ENCODE measurements at regions not wholly inside any gene's neighbourhood (a gene's known extent, or its start where the extent isn't known, plus 50 kb on each side); places are given as distances from the start of the nearest gene placed in this dataset.

DNA sequence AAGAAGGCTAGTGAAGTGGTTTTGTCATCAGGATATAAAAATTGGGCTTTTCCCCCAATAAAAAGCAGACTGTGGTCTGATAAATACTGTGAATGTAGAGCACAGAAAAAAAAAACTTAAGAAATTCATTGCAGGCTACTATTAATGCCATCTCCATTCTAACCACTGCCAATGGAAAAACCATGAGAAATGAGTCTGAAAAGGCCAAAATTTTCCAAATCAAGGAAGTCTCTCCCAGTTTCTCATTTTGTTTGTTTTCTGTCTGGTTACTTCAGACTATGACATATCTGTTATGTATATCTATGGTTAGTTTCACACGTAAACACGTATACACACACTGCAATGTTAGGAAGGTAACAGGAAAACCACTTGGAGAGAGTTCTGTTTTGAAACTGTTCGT, 193.6 kb upstream of the TSC22D1 start:
- Histone ChIP-seq H3K4me3 (ENCODE audit: insufficient read depth, low read depth, low read length, poor library complexity, severe bottlenecking) (no peak overlapping the region), H3K4me1 (ENCODE audit: control insufficient read depth, insufficient read depth, low read length, poor library complexity, severe bottlenecking) (peaks cover 12% of the 10 kb centered on the region), H3K9me3 (ENCODE audit: control insufficient read depth, low read length) (no peaks in the 10 kb centered on the region), H3K27me3 (replicated peaks; ENCODE audit: control insufficient read depth, insufficient read depth, low read length, poor library complexity, severe bottlenecking) (no peaks in the 10 kb centered on the region), H3K36me3 (ENCODE audit: control insufficient read depth, insufficient read depth, low read length) (no peaks in the 10 kb centered on the region), H3K27ac (ENCODE audit: insufficient read depth, low read length, poor library complexity, severe bottlenecking) (no peak overlapping the region)
- DNase-seq = no peak

DNA sequence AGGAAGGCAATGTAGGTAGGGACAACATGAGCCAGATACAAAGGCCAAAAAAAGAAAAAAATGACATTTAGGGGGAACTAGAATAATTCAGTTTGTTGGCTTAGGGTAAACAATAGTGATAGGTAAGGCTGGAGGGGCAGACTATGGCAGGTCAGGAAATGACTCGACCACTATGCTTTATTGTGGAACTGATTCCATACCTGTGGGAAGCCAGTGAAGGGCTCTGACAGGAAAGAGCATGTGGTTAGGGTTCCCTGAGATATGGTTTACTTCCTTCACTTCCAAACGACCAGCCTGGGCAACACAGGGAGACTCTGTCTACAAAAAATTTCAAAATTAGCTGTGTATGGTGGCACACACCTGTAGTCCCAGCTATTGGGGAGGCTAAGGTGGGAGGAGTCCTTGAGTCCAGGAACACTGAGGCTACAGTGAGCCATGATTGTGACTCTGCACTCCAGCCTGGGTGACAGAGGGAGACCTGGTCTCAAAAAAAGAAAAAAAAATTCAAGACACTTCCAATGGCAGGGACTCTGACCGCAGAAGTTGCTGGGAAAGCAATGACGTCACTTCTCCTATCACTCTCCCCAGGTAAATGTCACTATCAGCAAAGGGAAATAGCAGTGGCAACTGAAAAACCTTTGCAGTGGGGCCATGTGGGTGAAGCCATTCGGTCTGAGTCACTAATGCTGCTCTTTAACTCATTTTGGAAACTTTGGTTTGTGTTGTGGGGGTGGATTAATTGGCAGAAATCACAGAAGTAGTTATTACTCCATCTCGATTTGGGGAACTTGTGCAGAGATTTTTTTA, 192.8 kb upstream of the TSC22D1 start:
- Histone ChIP-seq H3K4me3 (ENCODE audit: insufficient read depth, low read depth, low read length, poor library complexity, severe bottlenecking) (no peak overlapping the region), H3K9me3 (ENCODE audit: control insufficient read depth, low read length) (no peaks in the 10 kb centered on the region), H3K36me3 (ENCODE audit: control insufficient read depth, insufficient read depth, low read length) (no peaks in the 10 kb centered on the region), H3K27me3 (replicated peaks; ENCODE audit: control insufficient read depth, insufficient read depth, low read length, poor library complexity, severe bottlenecking) (no peaks in the 10 kb centered on the region), H3K4me1 (ENCODE audit: control insufficient read depth, insufficient read depth, low read length, poor library complexity, severe bottlenecking) (peaks cover 12% of the 10 kb centered on the region), H3K27ac (ENCODE audit: insufficient read depth, low read length, poor library complexity, severe bottlenecking) (no peak overlapping the region)
- DNase-seq = no peak

DNA sequence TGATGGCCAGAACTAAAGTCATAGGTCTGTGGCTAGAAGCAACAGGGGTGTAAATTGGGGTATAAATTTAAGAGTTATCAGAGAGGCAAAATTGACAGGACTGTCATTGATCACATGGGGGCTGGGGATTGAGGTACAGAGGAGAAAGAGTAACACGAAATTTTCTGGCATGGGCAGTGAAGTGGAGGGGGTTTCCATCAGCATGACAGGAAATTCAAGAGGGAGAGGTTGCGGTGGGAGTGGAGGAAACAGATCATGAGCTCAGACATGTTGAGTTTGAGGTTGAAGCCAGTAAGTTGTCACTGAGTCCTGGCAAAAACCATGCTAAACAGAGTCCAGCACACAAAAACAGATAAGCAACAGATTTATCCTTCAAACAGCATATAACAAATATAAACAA, 192.1 kb upstream of the TSC22D1 start:
- peaks cover 12% of the 10 kb centered on the region for H3K4me1 ChIP-seq (ENCODE audit: control insufficient read depth, insufficient read depth, low read length, poor library complexity, severe bottlenecking)
- H3K4me3 ChIP-seq (ENCODE audit: insufficient read depth, low read depth, low read length, poor library complexity, severe bottlenecking) = no peak overlapping the region
- no peak overlapping the region for H3K27ac ChIP-seq (ENCODE audit: insufficient read depth, low read length, poor library complexity, severe bottlenecking)
- DNase-seq = peak in 1 of 3 donors; percentile 4
- H3K36me3 ChIP-seq (ENCODE audit: control insufficient read depth, insufficient read depth, low read length) = no peaks in the 10 kb centered on the region
- H3K27me3 ChIP-seq (replicated peaks; ENCODE audit: control insufficient read depth, insufficient read depth, low read length, poor library complexity, severe bottlenecking) = no peaks in the 10 kb centered on the region
- no peaks in the 10 kb centered on the region for H3K9me3 ChIP-seq (ENCODE audit: control insufficient read depth, low read length)

DNA sequence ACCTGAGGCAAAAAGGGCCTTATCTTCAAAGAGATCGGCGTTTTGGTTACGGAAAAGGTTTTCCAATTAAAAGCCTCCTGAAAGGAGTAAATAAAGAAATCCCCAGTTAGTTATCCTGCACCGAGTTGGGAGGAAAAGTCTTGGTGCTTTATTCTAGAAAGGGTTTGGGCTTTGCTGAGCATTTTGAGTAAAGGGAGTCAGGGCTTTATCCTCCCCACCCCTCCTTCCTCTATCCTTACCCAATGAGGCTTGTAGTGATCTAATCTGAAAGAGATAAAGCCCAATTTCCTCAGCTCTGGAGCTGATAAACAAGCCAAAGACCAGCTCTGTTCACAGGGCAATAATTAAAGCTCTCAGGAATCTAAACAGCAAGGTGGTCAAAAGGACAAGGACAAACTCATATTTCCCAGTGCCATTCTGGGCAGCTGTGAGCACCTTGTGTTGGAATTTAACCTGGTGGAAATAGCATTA, 188.9 kb upstream of the TSC22D1 start:
- H3K4me1 ChIP-seq (ENCODE audit: control insufficient read depth, insufficient read depth, low read length, poor library complexity, severe bottlenecking) = peaks cover 11% of the 10 kb centered on the region
- H3K9me3 ChIP-seq (ENCODE audit: control insufficient read depth, low read length) = no peaks in the 10 kb centered on the region
- H3K36me3 ChIP-seq (ENCODE audit: control insufficient read depth, insufficient read depth, low read length) = no peaks in the 10 kb centered on the region
- DNase-seq = no peak
- H3K4me3 ChIP-seq (ENCODE audit: insufficient read depth, low read depth, low read length, poor library complexity, severe bottlenecking) = no peak overlapping the region
- H3K27ac ChIP-seq (ENCODE audit: insufficient read depth, low read length, poor library complexity, severe bottlenecking) = no peak overlapping the region
- H3K27me3 ChIP-seq (replicated peaks; ENCODE audit: control insufficient read depth, insufficient read depth, low read length, poor library complexity, severe bottlenecking) = no peaks in the 10 kb centered on the region

DNA sequence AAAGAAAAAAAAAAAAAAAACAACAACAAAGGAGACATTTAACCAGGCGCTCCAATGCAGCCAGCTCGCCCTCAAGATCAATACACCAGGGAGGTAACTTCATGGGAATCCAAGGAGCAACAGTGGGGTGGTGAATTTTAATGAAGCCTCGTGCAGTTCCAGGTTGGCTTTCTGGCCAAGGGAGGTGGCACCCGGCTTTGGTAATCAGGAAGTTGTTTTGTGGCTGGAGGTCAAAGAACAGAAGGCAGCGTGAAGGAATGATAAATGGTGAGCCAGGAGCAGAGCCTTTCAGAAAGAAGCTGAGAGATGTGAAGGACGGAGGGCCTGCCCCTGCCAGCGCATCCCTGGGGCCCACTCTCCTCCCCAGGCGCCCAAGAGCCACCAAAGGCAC, 188.2 kb upstream of the TSC22D1 start:
- Histone ChIP-seq H3K27ac (ENCODE audit: insufficient read depth, low read length, poor library complexity, severe bottlenecking) (no peak overlapping the region), H3K36me3 (ENCODE audit: control insufficient read depth, insufficient read depth, low read length) (no peaks in the 10 kb centered on the region), H3K4me1 (ENCODE audit: control insufficient read depth, insufficient read depth, low read length, poor library complexity, severe bottlenecking) (peaks cover 9% of the 10 kb centered on the region), H3K27me3 (replicated peaks; ENCODE audit: control insufficient read depth, insufficient read depth, low read length, poor library complexity, severe bottlenecking) (no peaks in the 10 kb centered on the region), H3K4me3 (ENCODE audit: insufficient read depth, low read depth, low read length, poor library complexity, severe bottlenecking) (no peak overlapping the region), H3K9me3 (ENCODE audit: control insufficient read depth, low read length) (no peaks in the 10 kb centered on the region)
- DNase-seq = no peak

DNA sequence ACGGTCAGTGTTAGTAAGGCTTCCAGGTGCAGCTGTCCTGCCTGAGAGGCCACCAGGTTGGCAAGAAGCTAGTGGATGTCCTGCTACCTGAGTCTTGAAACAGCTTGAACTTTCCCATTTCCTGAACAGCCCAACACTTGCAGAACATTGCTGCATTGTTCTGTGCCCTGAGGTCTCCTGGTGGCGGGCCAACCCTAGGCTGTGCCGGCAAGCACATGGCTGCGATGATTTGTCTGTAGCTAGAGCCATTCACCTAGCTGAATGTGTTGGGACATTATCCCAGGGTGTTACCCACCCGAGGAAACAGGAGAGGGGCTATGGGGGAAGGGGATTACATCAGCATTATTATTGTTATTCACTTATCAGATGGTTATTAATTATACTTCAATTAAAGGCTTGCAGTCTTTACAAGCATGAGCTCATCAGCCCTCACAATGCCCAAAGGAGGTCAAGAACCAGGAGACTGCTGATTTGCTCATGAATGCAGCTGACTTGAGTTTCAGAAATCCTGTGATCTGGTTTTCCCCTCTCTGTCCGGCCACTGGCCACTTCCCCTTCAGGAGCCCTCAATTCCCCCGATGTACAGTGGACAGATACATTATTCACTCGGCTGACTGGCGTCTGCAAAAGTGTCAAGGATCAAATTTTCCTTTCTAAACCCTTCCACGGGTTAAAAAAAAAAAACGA, 187.6 kb upstream of the TSC22D1 start:
- Histone ChIP-seq H3K9me3 (ENCODE audit: control insufficient read depth, low read length) (no peaks in the 10 kb centered on the region), H3K27me3 (replicated peaks; ENCODE audit: control insufficient read depth, insufficient read depth, low read length, poor library complexity, severe bottlenecking) (no peaks in the 10 kb centered on the region), H3K27ac (ENCODE audit: insufficient read depth, low read length, poor library complexity, severe bottlenecking) (no peak overlapping the region), H3K4me1 (ENCODE audit: control insufficient read depth, insufficient read depth, low read length, poor library complexity, severe bottlenecking) (peaks cover 5% of the 10 kb centered on the region), H3K4me3 (ENCODE audit: insufficient read depth, low read depth, low read length, poor library complexity, severe bottlenecking) (no peak overlapping the region), H3K36me3 (ENCODE audit: control insufficient read depth, insufficient read depth, low read length) (no peaks in the 10 kb centered on the region)
- DNase-seq = no peak

DNA sequence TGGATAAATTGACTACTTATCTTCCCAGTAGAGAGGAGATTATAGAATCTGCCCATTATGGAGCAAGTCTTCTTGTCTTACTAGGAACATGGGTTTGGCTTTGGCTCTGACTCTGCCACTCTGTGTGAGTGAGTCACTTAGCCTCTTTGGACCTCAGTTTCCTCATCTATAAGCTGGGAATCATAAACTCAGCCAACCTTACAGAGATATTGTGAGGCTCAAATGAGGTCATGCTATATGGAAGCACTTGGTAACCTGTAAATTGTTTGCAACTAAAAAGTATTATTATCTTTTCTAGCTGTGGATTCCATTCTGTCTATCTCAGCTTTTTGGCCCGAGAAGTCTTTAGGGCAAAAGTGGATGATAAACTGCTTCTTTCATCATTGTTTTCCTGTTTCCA, 186.8 kb upstream of the TSC22D1 start:
- DNase-seq = no peak
- Histone ChIP-seq H3K4me1 (ENCODE audit: control insufficient read depth, insufficient read depth, low read length, poor library complexity, severe bottlenecking) (no peaks in the 10 kb centered on the region), H3K9me3 (ENCODE audit: control insufficient read depth, low read length) (no peaks in the 10 kb centered on the region), H3K27ac (ENCODE audit: insufficient read depth, low read length, poor library complexity, severe bottlenecking) (no peak overlapping the region), H3K27me3 (replicated peaks; ENCODE audit: control insufficient read depth, insufficient read depth, low read length, poor library complexity, severe bottlenecking) (no peaks in the 10 kb centered on the region), H3K4me3 (ENCODE audit: insufficient read depth, low read depth, low read length, poor library complexity, severe bottlenecking) (no peak overlapping the region), H3K36me3 (ENCODE audit: control insufficient read depth, insufficient read depth, low read length) (no peaks in the 10 kb centered on the region)

DNA sequence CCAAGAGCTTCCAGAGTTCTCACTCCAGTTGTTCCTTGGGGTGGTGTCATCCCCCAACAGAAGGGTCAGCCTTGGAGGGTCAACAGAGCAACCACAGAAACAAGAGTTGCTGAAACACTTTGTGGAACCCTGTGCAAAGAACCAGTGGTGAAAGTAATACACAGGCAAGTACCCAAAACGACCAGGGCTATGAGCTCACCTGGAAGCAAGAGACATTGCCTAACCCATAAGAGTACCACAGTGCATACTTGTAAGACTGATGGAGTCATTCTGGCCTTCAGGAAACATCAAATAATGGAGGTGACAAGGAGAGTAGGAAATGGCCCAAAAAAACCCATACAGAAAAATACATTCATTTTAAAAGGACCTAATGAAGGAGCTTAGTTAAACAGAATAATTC, 184.3 kb upstream of the TSC22D1 start:
- Histone ChIP-seq H3K27me3 (replicated peaks; ENCODE audit: control insufficient read depth, insufficient read depth, low read length, poor library complexity, severe bottlenecking) (no peaks in the 10 kb centered on the region), H3K36me3 (ENCODE audit: control insufficient read depth, insufficient read depth, low read length) (no peaks in the 10 kb centered on the region), H3K9me3 (ENCODE audit: control insufficient read depth, low read length) (no peaks in the 10 kb centered on the region), H3K4me3 (ENCODE audit: insufficient read depth, low read depth, low read length, poor library complexity, severe bottlenecking) (no peak overlapping the region), H3K27ac (ENCODE audit: insufficient read depth, low read length, poor library complexity, severe bottlenecking) (no peak overlapping the region), H3K4me1 (ENCODE audit: control insufficient read depth, insufficient read depth, low read length, poor library complexity, severe bottlenecking) (no peaks in the 10 kb centered on the region)
- DNase-seq = no peak

DNA sequence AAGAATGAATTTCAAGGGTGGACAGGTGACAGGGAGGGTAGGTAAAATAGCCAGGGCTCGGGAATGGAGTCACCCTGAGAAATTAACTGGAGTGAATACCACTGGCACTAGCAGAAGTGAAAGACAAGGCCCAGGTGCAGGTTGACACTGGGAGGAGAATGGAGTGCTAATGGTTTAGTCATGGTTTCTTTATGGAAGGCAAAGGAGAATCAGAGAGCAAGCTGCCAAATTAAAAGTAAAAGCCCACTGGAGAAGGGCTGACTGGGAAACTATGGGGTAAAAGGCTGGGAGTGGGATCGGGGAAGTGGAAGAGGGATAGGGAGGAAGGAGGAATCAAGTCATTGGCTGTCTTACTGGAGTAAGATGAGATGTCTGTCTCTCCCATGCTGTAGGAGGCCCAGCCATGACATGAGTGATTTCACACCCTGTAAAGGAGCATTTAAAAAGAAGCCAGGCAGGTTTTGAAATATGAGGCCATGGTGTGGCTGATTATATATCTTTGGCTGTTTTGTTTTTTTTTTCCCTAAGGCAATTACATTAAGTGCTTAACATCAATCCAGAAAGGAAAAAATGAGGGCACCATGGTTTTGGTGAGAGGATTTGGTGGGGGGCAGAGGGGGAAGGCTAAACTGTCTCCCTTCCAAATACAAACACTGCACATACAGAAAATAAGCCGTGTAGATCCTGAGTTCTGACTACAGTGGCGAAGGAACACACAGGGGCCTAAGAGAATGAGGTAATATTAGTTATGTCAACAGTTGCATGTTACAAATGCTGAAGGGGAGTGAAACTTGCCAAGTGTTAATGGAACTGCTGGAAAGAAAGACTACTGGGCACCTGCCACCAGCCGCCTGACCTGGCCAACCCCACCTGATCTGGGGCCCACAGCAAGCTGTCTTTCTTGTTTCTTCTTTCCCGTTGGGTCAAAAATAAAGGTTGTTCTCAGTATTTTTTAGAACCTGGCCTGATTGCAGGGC, 183.5 kb upstream of the TSC22D1 start:
- H3K4me3 ChIP-seq (ENCODE audit: insufficient read depth, low read depth, low read length, poor library complexity, severe bottlenecking) = no peak overlapping the region
- no peak overlapping the region for H3K27ac ChIP-seq (ENCODE audit: insufficient read depth, low read length, poor library complexity, severe bottlenecking)
- H3K4me1 ChIP-seq (ENCODE audit: control insufficient read depth, insufficient read depth, low read length, poor library complexity, severe bottlenecking) = no peaks in the 10 kb centered on the region
- H3K9me3 ChIP-seq (ENCODE audit: control insufficient read depth, low read length) = no peaks in the 10 kb centered on the region
- H3K27me3 ChIP-seq (replicated peaks; ENCODE audit: control insufficient read depth, insufficient read depth, low read length, poor library complexity, severe bottlenecking) = no peaks in the 10 kb centered on the region
- no peaks in the 10 kb centered on the region for H3K36me3 ChIP-seq (ENCODE audit: control insufficient read depth, insufficient read depth, low read length)
- DNase-seq = no peak

Measured in effector memory CD4-positive, alpha-beta T cell (primary cell).